ENCODE measurements at regions not wholly inside any gene's neighbourhood (a gene's known extent, or its start where the extent isn't known, plus 50 kb on each side); places are given as distances from the start of the nearest gene placed in this dataset.

DNA sequence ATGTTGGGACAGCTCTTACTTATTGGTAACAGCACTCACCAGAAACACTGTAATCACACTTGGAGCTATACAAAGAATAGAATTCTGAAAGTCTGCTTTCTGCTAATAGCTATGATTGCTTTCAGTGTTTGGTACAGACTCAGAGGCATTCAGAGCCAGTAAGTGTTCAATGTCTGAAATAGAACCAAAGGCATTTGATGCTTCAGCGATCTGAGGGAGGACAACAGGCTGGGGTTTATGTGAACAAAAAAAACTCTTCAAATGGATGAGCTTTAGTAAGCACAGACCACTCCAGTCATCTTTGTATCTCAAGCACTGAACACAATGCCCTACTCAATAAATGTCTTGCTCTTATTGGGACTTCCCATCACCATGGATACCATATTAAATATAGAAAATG is 322.8 kb upstream of the GRM3 start:
- H3K36me3 ChIP-seq (ENCODE audit: control insufficient read depth in 1 of 2, insufficient read depth in 2 of 2, low read length in 2 of 2) = no peaks in the 10 kb centered on the region
- no peak overlapping the region for H3K9ac ChIP-seq (ENCODE audit: low read length)
- H3K4me1 ChIP-seq (ENCODE audit: control insufficient read depth in 1 of 2, insufficient read depth in 2 of 2, low read length in 2 of 2) = no peaks in the 10 kb centered on the region
- no peak overlapping the region for H3K4me2 ChIP-seq (ENCODE audit: low read length)
- no peak overlapping the region for H2AFZ ChIP-seq (ENCODE audit: low read depth, low read length, poor library complexity, severe bottlenecking)
- H3K27ac ChIP-seq (ENCODE audit: low read depth, low read length) = no peak overlapping the region
- no peak overlapping the region for H3K4me3 ChIP-seq (replicated peaks in 1 of 2; ENCODE audit: low read depth in 1 of 2, low read length in 2 of 2)
- no peaks in the 10 kb centered on the region for H3K9me3 ChIP-seq (ENCODE audit: control insufficient read depth in 1 of 2, insufficient read depth in 1 of 2, low read depth in 1 of 2, low read length in 2 of 2)
- H4K20me1 ChIP-seq (ENCODE audit: insufficient read depth) = no peaks in the 10 kb centered on the region
- POLR2A ChIA-PET = no interaction called here
- H3K9me2 ChIP-seq (ENCODE audit: insufficient read depth) = no peaks in the 10 kb centered on the region
- H3K79me2 ChIP-seq (ENCODE audit: insufficient read depth, low read length) = no peaks in the 10 kb centered on the region
- TF ChIP-seq RAD21 (IDR thresholded peaks at IDR 0.05; ENCODE audit: low read depth) (no peak), SRF (IDR thresholded peaks at IDR 0.05; ENCODE audit: low read depth) (no peak), YY1 (IDR thresholded peaks at IDR 0.05; ENCODE audit: extremely low read depth, insufficient replicate concordance, low read depth, low read length) (no peak), EZH2 (IDR thresholded peaks at IDR 0.05) (no peak), SIN3A (IDR thresholded peaks at IDR 0.05; ENCODE audit: low read depth) (no peak)
- H3K27me3 ChIP-seq (ENCODE audit: insufficient read depth, low read length) = no peaks in the 10 kb centered on the region
- no TSS peak for BruUV-seq (replicated peaks)
- intact Hi-C loops (cut with micrococcal nuclease) = loop anchor here (10.0 kb wide), 1 partner anchor 54 kb away; no protein-coding TSS in a partner anchor
- ATAC-seq = no peak
- DNase-seq (ENCODE audit: low read depth, low spot score) = no peak
- RAD21 ChIA-PET (ENCODE audit: low non-redundant PET in 1 of 2, low total read pairs in 2 of 2, uncharacterized antibody in 2 of 2, unreplicated experiment in 2 of 2) = no interaction called here
- CTCF ChIA-PET = no interaction called here

DNA sequence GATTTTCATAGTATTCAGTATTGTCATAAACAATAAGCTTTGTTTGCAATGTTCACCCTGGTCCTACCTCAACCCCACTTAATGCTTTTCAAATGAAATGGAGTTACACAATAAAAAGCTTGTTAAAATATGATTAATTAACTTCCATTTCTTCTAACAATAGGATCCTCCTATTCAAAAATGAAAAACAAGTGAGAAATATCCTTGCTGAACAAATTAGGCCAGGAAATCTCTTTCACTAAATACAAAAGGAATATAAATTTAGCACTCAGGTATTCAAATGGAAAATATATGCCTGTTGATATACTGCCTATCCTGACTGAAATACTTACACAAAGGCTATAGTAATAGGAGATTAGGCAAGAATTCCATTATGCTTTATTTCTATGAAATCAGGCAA is 323.4 kb upstream of the GRM3 start:
- Histone ChIP-seq H3K27ac (ENCODE audit: low read depth, low read length) (no peak overlapping the region), H3K9me2 (ENCODE audit: insufficient read depth) (no peaks in the 10 kb centered on the region), H3K36me3 (ENCODE audit: control insufficient read depth in 1 of 2, insufficient read depth in 2 of 2, low read length in 2 of 2) (no peaks in the 10 kb centered on the region), H3K79me2 (ENCODE audit: insufficient read depth, low read length) (no peaks in the 10 kb centered on the region), H3K9me3 (ENCODE audit: control insufficient read depth in 1 of 2, insufficient read depth in 1 of 2, low read depth in 1 of 2, low read length in 2 of 2) (no peaks in the 10 kb centered on the region), H2AFZ (ENCODE audit: low read depth, low read length, poor library complexity, severe bottlenecking) (no peak overlapping the region), H3K4me1 (ENCODE audit: control insufficient read depth in 1 of 2, insufficient read depth in 2 of 2, low read length in 2 of 2) (no peaks in the 10 kb centered on the region), H3K27me3 (ENCODE audit: insufficient read depth, low read length) (no peaks in the 10 kb centered on the region), H4K20me1 (ENCODE audit: insufficient read depth) (no peaks in the 10 kb centered on the region), H3K9ac (ENCODE audit: low read length) (no peak overlapping the region), H3K4me3 (replicated peaks in 1 of 2; ENCODE audit: low read depth in 1 of 2, low read length in 2 of 2) (no peak overlapping the region), H3K4me2 (ENCODE audit: low read length) (no peak overlapping the region)
- POLR2A ChIA-PET = no interaction called here
- BruUV-seq (replicated peaks) = no TSS peak
- RAD21 ChIA-PET (ENCODE audit: low non-redundant PET in 1 of 2, low total read pairs in 2 of 2, uncharacterized antibody in 2 of 2, unreplicated experiment in 2 of 2) = no interaction called here
- no peak for TF ChIP-seq YY1 (IDR thresholded peaks at IDR 0.05; ENCODE audit: extremely low read depth, insufficient replicate concordance, low read depth, low read length)
- no peak for TF ChIP-seq EZH2phosphoT487 (IDR thresholded peaks at IDR 0.05; ENCODE audit: borderline replicate concordance)
- no peak for TF ChIP-seq SRF (IDR thresholded peaks at IDR 0.05; ENCODE audit: low read depth)
- TF ChIP-seq, protein P1, sequence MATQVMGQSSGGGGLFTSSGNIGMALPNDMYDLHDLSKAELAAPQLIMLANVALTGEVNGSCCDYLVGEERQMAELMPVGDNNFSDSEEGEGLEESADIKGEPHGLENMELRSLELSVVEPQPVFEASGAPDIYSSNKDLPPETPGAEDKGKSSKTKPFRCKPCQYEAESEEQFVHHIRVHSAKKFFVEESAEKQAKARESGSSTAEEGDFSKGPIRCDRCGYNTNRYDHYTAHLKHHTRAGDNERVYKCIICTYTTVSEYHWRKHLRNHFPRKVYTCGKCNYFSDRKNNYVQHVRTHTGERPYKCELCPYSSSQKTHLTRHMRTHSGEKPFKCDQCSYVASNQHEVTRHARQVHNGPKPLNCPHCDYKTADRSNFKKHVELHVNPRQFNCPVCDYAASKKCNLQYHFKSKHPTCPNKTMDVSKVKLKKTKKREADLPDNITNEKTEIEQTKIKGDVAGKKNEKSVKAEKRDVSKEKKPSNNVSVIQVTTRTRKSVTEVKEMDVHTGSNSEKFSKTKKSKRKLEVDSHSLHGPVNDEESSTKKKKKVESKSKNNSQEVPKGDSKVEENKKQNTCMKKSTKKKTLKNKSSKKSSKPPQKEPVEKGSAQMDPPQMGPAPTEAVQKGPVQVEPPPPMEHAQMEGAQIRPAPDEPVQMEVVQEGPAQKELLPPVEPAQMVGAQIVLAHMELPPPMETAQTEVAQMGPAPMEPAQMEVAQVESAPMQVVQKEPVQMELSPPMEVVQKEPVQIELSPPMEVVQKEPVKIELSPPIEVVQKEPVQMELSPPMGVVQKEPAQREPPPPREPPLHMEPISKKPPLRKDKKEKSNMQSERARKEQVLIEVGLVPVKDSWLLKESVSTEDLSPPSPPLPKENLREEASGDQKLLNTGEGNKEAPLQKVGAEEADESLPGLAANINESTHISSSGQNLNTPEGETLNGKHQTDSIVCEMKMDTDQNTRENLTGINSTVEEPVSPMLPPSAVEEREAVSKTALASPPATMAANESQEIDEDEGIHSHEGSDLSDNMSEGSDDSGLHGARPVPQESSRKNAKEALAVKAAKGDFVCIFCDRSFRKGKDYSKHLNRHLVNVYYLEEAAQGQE (IDR thresholded peaks at IDR 0.05; ENCODE audit: low read depth) = no peak
- TF ChIP-seq ZFX (IDR thresholded peaks at IDR 0.05) = no peak
- TF ChIP-seq TCF7L2 (IDR thresholded peaks at IDR 0.05; ENCODE audit: borderline replicate concordance, extremely low read depth, insufficient read depth, insufficient read length) = no peak
- TF ChIP-seq POLR2A (IDR thresholded peaks at IDR 0.05; ENCODE audit: borderline replicate concordance, extremely low read depth, insufficient read depth, insufficient read length) = no peak
- TF ChIP-seq POLR2AphosphoS5 (IDR thresholded peaks at IDR 0.05; ENCODE audit: low read depth, low read length) = no peak
- no peak for TF ChIP-seq ELF1 (IDR thresholded peaks at IDR 0.05; ENCODE audit: borderline replicate concordance, low read depth)
- DNase-seq (ENCODE audit: low read depth, low spot score) (no peak), ATAC-seq (no peak)
- CTCF ChIA-PET = no interaction called here
- intact Hi-C loops (cut with micrococcal nuclease) = loop anchor here (10.0 kb wide), 1 partner anchor 54 kb away; no protein-coding TSS in a partner anchor
